Neural crest cell (in vitro differentiated cells): ENCODE measurements at regions not wholly inside any gene's neighbourhood (a gene's known extent, or its start where the extent isn't known, plus 50 kb on each side); places are given as distances from the start of the nearest gene placed in this dataset.

Source experiments
- DNase-seq: peaks from one replicate; pipeline ENCODE4 v3.0.0; 2021; ENCODE audit warnings: low read depth, mixed read lengths, low spot score
- H3K27ac Mint-ChIP-seq: one replicate; pipeline ENCODE4 v1.8.0; 2021; ENCODE audit warnings: mild to moderate bottlenecking, mixed read lengths; ENCODE audit not compliant: unreplicated experiment
- H3K27me3 Mint-ChIP-seq: 2 replicates; pipeline ENCODE4 v1.8.0; 2021; ENCODE audit warnings: low read depth, mild to moderate bottlenecking, mixed read lengths
- H3K36me3 Mint-ChIP-seq: 2 replicates; pipeline ENCODE4 v1.8.0; 2021; ENCODE audit warnings: low read depth, mild to moderate bottlenecking, mixed read lengths
- H3K4me1 Mint-ChIP-seq: 2 replicates; pipeline ENCODE4 v1.8.0; 2021; ENCODE audit warnings: mixed read lengths
- H3K4me3 Mint-ChIP-seq: one replicate; pipeline ENCODE4 v1.8.0; 2021; ENCODE audit warnings: mild to moderate bottlenecking, mixed read lengths
- H3K9me3 Mint-ChIP-seq: 2 replicates; pipeline ENCODE4 v1.8.0; 2021; ENCODE audit warnings: mixed read lengths
- TF ChIP-seq, protein P1 (sequence below): fragments of 200-600 bp; sonication (generic); conservative IDR thresholded peaks from 2 replicates; pipeline ENCODE4 v1.5.0; 2021; ENCODE audit warnings: antibody characterized with exemption, mild to moderate bottlenecking

DNA sequence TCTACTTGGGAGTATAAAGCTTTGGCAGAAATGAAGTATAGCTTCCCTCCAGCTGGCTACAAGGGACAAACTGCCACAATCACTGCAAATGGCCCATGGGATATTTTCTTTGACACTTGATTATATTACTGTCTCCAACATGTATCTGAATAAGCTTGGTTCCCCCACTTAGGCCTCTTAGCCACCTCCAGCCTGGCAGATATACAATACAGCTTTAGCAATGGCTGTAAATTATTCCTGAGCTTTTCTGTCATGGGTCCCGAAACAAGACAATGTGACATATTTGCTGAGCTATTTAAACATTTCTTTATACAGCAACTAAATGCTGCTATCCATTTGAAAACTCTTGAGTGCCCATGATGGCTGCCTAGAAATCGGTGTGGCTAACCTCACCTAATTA lies 406.2 kb downstream of the SUCLG1 start:
- no peak overlapping the region for H3K4me3 Mint-ChIP-seq
- no peak overlapping the region for H3K27ac Mint-ChIP-seq
- TF ChIP-seq, protein P1, sequence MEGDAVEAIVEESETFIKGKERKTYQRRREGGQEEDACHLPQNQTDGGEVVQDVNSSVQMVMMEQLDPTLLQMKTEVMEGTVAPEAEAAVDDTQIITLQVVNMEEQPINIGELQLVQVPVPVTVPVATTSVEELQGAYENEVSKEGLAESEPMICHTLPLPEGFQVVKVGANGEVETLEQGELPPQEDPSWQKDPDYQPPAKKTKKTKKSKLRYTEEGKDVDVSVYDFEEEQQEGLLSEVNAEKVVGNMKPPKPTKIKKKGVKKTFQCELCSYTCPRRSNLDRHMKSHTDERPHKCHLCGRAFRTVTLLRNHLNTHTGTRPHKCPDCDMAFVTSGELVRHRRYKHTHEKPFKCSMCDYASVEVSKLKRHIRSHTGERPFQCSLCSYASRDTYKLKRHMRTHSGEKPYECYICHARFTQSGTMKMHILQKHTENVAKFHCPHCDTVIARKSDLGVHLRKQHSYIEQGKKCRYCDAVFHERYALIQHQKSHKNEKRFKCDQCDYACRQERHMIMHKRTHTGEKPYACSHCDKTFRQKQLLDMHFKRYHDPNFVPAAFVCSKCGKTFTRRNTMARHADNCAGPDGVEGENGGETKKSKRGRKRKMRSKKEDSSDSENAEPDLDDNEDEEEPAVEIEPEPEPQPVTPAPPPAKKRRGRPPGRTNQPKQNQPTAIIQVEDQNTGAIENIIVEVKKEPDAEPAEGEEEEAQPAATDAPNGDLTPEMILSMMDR, result no peak
- no peaks in the 10 kb centered on the region for H3K27me3 Mint-ChIP-seq
- DNase-seq, result no peak
- no peaks in the 10 kb centered on the region for H3K4me1 Mint-ChIP-seq
- H3K36me3 Mint-ChIP-seq, result no peaks in the 10 kb centered on the region
- no peaks in the 10 kb centered on the region for H3K9me3 Mint-ChIP-seq

DNA sequence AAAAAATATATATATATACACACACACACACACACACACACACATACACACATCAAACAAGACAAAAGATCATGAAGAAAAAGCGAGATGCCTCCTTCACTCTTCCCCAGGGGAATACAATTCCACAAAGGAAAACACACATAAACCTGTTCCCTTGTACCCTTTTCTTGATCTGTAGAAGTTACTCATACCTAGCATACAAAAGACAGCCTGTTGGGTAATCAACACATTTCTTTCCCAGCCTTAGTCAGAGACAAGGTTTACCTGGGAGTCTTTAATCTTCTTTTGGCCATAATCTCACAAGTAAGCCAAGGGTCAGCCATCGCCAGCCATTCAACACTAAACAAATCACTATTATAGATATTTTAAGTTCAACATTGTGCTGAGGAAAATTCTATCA lies 407.0 kb downstream of the SUCLG1 start:
- TF ChIP-seq, protein P1, result no peak
- DNase-seq, result no peak
- Mint-ChIP-seq H3K9me3 (no peaks in the 10 kb centered on the region), H3K4me1 (no peaks in the 10 kb centered on the region), H3K27me3 (no peaks in the 10 kb centered on the region), H3K36me3 (no peaks in the 10 kb centered on the region), H3K4me3 (no peak overlapping the region), H3K27ac (no peak overlapping the region)

DNA sequence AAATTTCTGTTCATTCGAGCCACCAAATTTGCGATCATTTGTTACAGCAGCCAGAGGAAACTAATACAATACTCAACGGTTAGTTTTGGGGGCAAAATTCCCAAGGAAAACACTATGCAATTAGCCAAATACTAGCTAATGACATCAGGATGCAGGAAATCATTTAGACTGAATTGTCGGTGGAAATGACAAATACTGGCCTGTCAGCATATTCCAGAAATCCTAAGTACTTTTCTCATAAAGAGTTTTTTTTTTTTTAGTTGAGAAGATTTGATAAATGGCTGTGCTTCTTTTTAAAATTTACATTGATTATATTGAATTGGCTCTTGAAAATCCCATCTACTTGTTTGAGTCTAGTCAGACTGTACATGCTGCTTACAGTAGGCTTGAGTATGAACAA lies 410.1 kb downstream of the SUCLG1 start:
- Mint-ChIP-seq H3K27me3 (no peaks in the 10 kb centered on the region), H3K9me3 (no peaks in the 10 kb centered on the region), H3K4me3 (no peak overlapping the region), H3K36me3 (no peaks in the 10 kb centered on the region), H3K27ac (no peak overlapping the region), H3K4me1 (no peaks in the 10 kb centered on the region)
- DNase-seq, result no peak
- TF ChIP-seq, protein P1, result no peak

DNA sequence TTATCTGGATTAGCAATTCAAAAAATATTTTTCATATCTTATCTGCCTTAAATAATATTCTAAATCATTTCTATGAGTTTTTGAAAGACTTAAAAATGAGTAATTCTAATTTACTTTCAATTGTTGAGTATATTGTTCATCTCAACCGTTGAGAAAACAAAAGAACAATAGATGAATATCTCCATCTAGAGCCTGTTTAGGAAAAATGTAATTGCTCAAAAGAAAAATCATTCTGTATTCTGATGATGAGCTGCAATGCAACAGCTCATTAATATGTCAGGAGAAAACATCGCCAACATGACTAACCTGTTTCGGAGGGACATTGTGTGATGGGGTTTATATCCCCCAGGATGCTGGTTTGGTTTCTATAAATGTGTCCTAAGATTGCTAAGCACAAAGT lies 417.6 kb downstream of the SUCLG1 start:
- no peak for DNase-seq
- Mint-ChIP-seq H3K4me1 (no peaks in the 10 kb centered on the region), H3K27ac (no peak overlapping the region), H3K4me3 (no peak overlapping the region), H3K27me3 (no peaks in the 10 kb centered on the region), H3K36me3 (no peaks in the 10 kb centered on the region), H3K9me3 (no peaks in the 10 kb centered on the region)
- TF ChIP-seq, protein P1, result no peak

DNA sequence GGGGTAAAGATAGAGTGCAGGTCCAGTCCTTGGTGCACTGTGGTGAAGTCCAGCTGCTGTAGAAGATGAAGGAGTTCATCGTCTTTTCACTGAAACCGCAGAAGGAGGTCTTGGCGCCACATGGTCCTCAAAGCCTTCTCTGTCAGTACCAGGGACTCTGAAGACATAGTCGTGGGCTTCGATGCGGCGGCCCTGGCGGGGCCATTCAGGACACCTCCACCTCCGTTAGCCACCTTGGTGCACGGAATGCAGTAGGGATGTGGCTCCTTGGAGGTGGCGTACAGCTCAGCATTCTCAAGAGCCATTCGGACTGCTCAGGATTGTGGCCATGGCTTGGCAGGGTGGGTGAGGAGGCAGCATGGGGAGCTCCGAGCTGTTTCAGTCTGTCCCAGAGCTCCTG lies 418.8 kb downstream of the SUCLG1 start:
- no peaks in the 10 kb centered on the region for H3K36me3 Mint-ChIP-seq
- no peak overlapping the region for H3K4me3 Mint-ChIP-seq
- no peak overlapping the region for H3K27ac Mint-ChIP-seq
- DNase-seq, result no peak
- TF ChIP-seq, protein P1, result no peak
- H3K27me3 Mint-ChIP-seq, result no peaks in the 10 kb centered on the region
- no peaks in the 10 kb centered on the region for H3K4me1 Mint-ChIP-seq
- H3K9me3 Mint-ChIP-seq, result no peaks in the 10 kb centered on the region

DNA sequence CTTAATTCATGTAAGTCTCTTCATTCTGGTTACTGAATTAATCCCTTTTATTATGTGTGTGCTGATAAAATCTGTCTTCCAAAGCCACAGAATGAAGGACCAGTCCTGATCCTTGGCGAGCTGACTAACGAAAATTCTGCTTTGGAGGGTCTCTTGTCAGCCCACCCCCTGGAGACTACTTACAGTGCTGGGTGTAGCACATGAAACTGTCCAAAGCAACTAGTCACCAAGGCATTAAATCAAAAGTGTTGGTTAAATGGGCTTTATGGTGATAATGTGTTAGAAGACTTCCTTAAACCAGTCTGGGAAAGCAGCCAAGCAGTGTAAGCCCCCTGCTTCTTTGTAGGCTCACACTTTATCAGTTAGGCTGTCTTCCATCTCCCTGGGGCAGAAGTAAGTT lies 420.2 kb downstream of the SUCLG1 start:
- TF ChIP-seq, protein P1, result no peak
- no peaks in the 10 kb centered on the region for H3K27me3 Mint-ChIP-seq
- H3K36me3 Mint-ChIP-seq, result no peaks in the 10 kb centered on the region
- H3K4me1 Mint-ChIP-seq, result no peaks in the 10 kb centered on the region
- no peak overlapping the region for H3K4me3 Mint-ChIP-seq
- H3K27ac Mint-ChIP-seq, result no peak overlapping the region
- no peak for DNase-seq
- H3K9me3 Mint-ChIP-seq, result no peaks in the 10 kb centered on the region
